Heart right ventricle (tissue), 16 donors: ENCODE measurements at regions not wholly inside any gene's neighbourhood (a gene's known extent, or its start where the extent isn't known, plus 50 kb on each side); places are given as distances from the start of the nearest gene placed in this dataset.

Experiments
- ATAC-seq, 8 donors: fragments of 200-7000 bp; cut with Tn5 transposase; one replicate each; pipeline ENCODE4 v1.9.1; 2020; ENCODE audit warnings: mild to moderate bottlenecking in 8 of 8, moderate library complexity in 8 of 8, moderate number of reproducible peaks in 1 of 8
- DNase-seq, 2 donors: peaks; one replicate each; pipeline ENCODE4 v3.0.0-alpha.2; 2020
- H3K27ac ChIP-seq, 10 donors: fragments of 200-600 bp; sonication (generic) in 2 of 10; one replicate each; pipeline versions ENCODE4 v1.5.0 to v1.8.0; 2020 to 2022; ENCODE audit warnings: mild to moderate bottlenecking in 3 of 10
- H3K27me3 ChIP-seq, 7 donors: fragments of 200-600 bp; one replicate each; pipeline ENCODE4 v1.8.0; 2021 to 2022; ENCODE audit warnings: mild to moderate bottlenecking in 2 of 7
- H3K36me3 ChIP-seq, 9 donors: fragments of 200-600 bp; sonication (generic) in 1 of 9; one replicate each; pipeline versions ENCODE4 v1.5.0 to v1.8.0; 2020 to 2022; ENCODE audit warnings: mild to moderate bottlenecking in 2 of 9
- H3K4me1 ChIP-seq, 9 donors: fragments of 200-600 bp; sonication (generic) in 1 of 9; one replicate each; pipeline versions ENCODE4 v1.5.0 to v1.8.0; 2020 to 2022; ENCODE audit warnings: mild to moderate bottlenecking in 4 of 9
- H3K4me3 ChIP-seq, 10 donors: fragments of 200-600 bp; sonication (generic) in 2 of 10; one replicate each; pipeline versions ENCODE4 v1.5.0 to v1.8.0; 2020 to 2022; ENCODE audit warnings: mild to moderate bottlenecking in 7 of 10, moderate library complexity in 2 of 10
- H3K9me3 ChIP-seq, 11 donors: fragments of 200-600 bp in 10 of 11; sonication (generic) in 2 of 11; one replicate each; pipeline versions ENCODE4 v1.5.0 to v1.8.0; 2013 to 2022; ENCODE audit warnings: mild to moderate bottlenecking in 2 of 11, control low read depth in 1 of 11, moderate library complexity in 1 of 11
- whole genome bisulfite sequencing, 2 donors: extraction: QIAGEN DNeasy Blood & Tissue Kit; methylation state at CpG; one replicate each; pipeline ENCODE4 v1.1.7; 2013; ENCODE audit warnings: inconsistent platforms in 1 of 2; 5-methylcytosine and 5-hydroxymethylcytosine counted together
- intact Hi-C, 10 donors: fragments of 100-400 bp; cut with DNase I; formaldehyde crosslinking; loops; one replicate each; pipeline versions ENCODE4 v1.11.1 to v1.14.2; 2022
- TF ChIP-seq, protein P1 (sequence below), 9 donors: fragments of 200-600 bp; sonication (generic) in 2 of 9; IDR thresholded peaks; one replicate each; pipeline versions ENCODE4 v1.5.0 to v1.8.0; 2021 to 2022; ENCODE audit warnings: antibody characterized with exemption in 9 of 9, mild to moderate bottlenecking in 5 of 9, moderate library complexity in 1 of 9
- donor health status: Arrhythmogenic right ventricular cardiomyopathy.
- donor health status: ischemic (EF 13 %, LVEDD 7.1; RV severe dilation, severe dysfunction).
- donor health status: healthy with polysubstance abuse.
- donor health status: DM: no; HTN: yes; CAD: no.
- donor health status: DM: no; HTN: no; CAD: no.
- donor health status: ischemic (EF 25% LVEDD 6.9; RV normal size, moderate dysfunction).
- donor health status: ischemic (EF 25% LVEDD 5.7; RV mildly dilated, moderate dysfunction).
- donor health status: healthy.
- donor health status: DM: yes; HTN: yes; CAD: no.
- donor health status: Ischemic cardiomyopathy.
- donor health status: ischemic (EF 35%, LVEDD 5.7; RV mildly dilated, moderate dysfunction).
- donor health status: nonischemic (EF 11% LVEDD 7.7; RV severe dilation, severe dysfunction).
- donor health status: DM: yes; HTN: yes; CAD: no.
- donor health status: PGD.
- donor health status: ischemic (EF 29% LVEDD 5.4; RV normal size, mild dysfunction).
- donor health status: nonischemic (EF 23%, LVEDD 6.1; RV moderate dilation, normal function).

DNA sequence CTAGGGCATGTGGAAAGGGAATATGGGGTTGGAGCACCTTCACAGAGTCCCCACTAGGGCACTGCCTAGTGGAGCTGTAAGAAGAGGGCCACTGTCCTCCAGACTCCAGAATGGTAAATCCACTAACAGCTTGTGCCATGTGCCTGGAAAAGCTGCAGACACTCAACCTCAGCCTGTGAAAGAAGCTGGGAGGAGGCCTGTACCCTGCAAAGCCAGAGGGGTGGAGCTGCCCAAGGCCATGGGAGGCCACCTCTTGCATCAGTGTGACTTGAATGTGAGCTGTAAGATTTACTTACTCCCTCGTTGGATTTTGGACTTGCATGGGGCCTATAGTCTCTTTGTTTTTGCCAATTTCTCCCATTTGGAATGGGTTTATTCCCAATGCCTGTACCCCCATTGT lies 705.2 kb upstream of the ROBO1 start:
- Histone ChIP-seq H3K4me1 (no peaks in the 10 kb centered on the region), H3K36me3 (no peaks in the 10 kb centered on the region), H3K27ac (no peak overlapping the region), H3K4me3 (no peak overlapping the region), H3K27me3 (no peaks in the 10 kb centered on the region), H3K9me3 (peaks cover 0 to 7% (median 0%) of the 10 kb centered on the region in 11 donors)
- TF ChIP-seq, protein P1, sequence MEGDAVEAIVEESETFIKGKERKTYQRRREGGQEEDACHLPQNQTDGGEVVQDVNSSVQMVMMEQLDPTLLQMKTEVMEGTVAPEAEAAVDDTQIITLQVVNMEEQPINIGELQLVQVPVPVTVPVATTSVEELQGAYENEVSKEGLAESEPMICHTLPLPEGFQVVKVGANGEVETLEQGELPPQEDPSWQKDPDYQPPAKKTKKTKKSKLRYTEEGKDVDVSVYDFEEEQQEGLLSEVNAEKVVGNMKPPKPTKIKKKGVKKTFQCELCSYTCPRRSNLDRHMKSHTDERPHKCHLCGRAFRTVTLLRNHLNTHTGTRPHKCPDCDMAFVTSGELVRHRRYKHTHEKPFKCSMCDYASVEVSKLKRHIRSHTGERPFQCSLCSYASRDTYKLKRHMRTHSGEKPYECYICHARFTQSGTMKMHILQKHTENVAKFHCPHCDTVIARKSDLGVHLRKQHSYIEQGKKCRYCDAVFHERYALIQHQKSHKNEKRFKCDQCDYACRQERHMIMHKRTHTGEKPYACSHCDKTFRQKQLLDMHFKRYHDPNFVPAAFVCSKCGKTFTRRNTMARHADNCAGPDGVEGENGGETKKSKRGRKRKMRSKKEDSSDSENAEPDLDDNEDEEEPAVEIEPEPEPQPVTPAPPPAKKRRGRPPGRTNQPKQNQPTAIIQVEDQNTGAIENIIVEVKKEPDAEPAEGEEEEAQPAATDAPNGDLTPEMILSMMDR (IDR thresholded peaks at IDR 0.05): no peak
- no peak for ATAC-seq
- WGBS, 2 donors: 62 to 64% methylated on average over 1 of the region's 1 CpG
- no peak for DNase-seq
- intact Hi-C loops: loop anchor here in 1 of 10 donors (10.0 kb wide), 1 partner anchor 58 kb away; no protein-coding TSS in a partner anchor

DNA sequence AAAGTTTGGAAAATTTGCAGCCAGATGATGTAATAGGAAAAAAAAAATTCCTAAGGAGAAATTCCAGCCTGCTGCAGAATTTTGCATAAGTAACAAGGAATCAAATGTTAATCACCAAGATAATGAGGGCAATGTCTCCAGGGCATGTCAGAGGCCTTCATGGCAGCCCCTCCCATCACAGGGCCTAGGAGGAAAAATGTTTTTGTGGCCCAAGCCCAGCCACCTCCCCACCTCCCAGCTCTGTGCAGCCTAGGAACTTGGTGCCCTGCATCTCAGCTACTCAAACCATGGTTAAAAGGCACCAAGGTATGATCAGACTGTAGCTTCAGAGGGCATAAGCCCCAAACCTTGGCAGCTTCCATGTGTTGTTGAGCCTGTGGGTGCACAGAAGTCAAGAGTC lies 704.7 kb upstream of the ROBO1 start:
- no peak overlapping the region for H3K4me3 ChIP-seq
- H3K27me3 ChIP-seq: no peaks in the 10 kb centered on the region
- H3K9me3 ChIP-seq: peaks cover 0 to 7% (median 0%) of the 10 kb centered on the region in 11 donors
- DNase-seq: no peak
- H3K4me1 ChIP-seq: no peaks in the 10 kb centered on the region
- TF ChIP-seq, protein P1 (IDR thresholded peaks at IDR 0.05): no peak
- H3K27ac ChIP-seq: no peak overlapping the region
- no peak for ATAC-seq
- intact Hi-C loops: loop anchor here in 1 of 10 donors (10.0 kb wide), 1 partner anchor 58 kb away; no protein-coding TSS in a partner anchor
- H3K36me3 ChIP-seq: no peaks in the 10 kb centered on the region

DNA sequence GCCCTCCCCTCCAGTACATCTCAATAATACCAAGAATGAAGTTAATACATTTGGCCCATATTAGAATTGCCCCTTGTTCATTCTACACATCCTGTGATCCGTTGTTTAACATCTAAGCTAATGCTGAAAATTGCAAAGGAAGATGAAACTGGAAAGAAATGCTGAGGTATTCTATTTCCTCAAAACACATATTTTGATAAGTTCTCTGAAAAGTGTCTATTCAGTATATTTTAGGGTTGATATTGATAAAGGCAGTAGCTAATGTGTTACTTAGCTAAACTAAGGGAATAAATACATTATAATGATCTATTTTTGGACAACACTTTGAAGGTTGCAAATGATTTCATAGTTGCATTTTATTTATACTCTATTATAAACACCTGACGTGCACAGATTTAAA lies 702.6 kb upstream of the ROBO1 start:
- ATAC-seq: no peak
- no peak for DNase-seq
- no peak overlapping the region for H3K27ac ChIP-seq
- 69 to 77% methylated on average over 2 of the region's 2 CpGs for WGBS, 2 donors
- no peaks in the 10 kb centered on the region for H3K36me3 ChIP-seq
- TF ChIP-seq, protein P1 (IDR thresholded peaks at IDR 0.05): no peak
- H3K9me3 ChIP-seq: peaks cover 0 to 7% (median 0%) of the 10 kb centered on the region in 11 donors
- H3K4me1 ChIP-seq: no peaks in the 10 kb centered on the region
- H3K27me3 ChIP-seq: no peaks in the 10 kb centered on the region
- no peak overlapping the region for H3K4me3 ChIP-seq
- intact Hi-C loops: loop anchor here in 1 of 10 donors (10.0 kb wide), 1 partner anchor 56 kb away; no protein-coding TSS in a partner anchor

DNA sequence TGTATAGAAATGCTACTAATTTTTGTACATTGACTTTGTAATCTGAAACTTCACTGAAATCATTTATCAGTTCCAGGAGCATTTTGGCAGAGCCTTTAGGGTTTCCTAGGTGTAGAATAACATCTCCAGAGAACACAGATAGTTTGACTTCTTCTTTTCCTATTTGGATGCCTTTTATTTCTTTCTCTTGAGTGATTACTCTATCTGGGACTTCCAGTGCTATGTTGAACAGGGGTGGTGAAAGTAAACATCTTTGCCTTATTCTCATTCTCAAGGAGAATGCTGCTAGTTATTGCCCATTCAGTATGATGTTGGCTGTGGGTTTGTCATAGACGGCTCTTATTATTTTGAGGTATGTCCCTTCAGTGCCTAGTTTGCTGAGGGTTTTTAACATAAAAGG lies 697.9 kb upstream of the ROBO1 start:
- intact Hi-C loops: no loop called here
- no peak for ATAC-seq
- TF ChIP-seq, protein P1 (IDR thresholded peaks at IDR 0.05): no peak

More for the DNA sequence above, 697.9 kb upstream of the ROBO1 start:
- Histone ChIP-seq H3K4me1 (no peaks in the 10 kb centered on the region), H3K27ac (no peak overlapping the region), H3K27me3 (no peaks in the 10 kb centered on the region), H3K36me3 (no peaks in the 10 kb centered on the region), H3K4me3 (no peak overlapping the region), H3K9me3 (peaks cover 0 to 5% (median 0%) of the 10 kb centered on the region in 11 donors)
- 87 to 100% methylated on average over 1 of the region's 1 CpG for WGBS, 2 donors
- no peak for DNase-seq
